Gastroesophageal sphincter (tissue), 4 donors: ENCODE measurements at regions not wholly inside any gene's neighbourhood (a gene's known extent, or its start where the extent isn't known, plus 50 kb on each side); places are given as distances from the start of the nearest gene placed in this dataset.

Experiments used
- ATAC-seq: fragments of 150-250 bp; one replicate; pipeline ENCODE4 v1.9.1; 2016; ENCODE audit warnings: mild to moderate bottlenecking, moderate library complexity
- H3K27ac ChIP-seq, 4 donors: fragments of 200-600 bp; sonication (generic) in 3 of 4; 1 replicate in 3 of 4; 2 replicates in 1 of 4; pipeline ENCODE4 v1.5.1; 2016 to 2019
- H3K27me3 ChIP-seq: fragments of 200-600 bp; sonication (generic); one replicate; pipeline ENCODE4 v1.5.1; 2019
- H3K36me3 ChIP-seq, 2 donors: fragments of 200-600 bp; sonication (generic); one replicate each; pipeline ENCODE4 v1.5.1; 2019; ENCODE audit warnings: control low read depth in 1 of 2
- H3K4me1 ChIP-seq, 3 donors: fragments of 200-600 bp; sonication (generic); 1 replicate in 2 of 3; 2 replicates in 1 of 3; pipeline ENCODE4 v1.5.1; 2016 to 2019; ENCODE audit warnings: control low read depth in 2 of 3
- H3K4me3 ChIP-seq, 2 donors: fragments of 200-600 bp; sonication (generic); one replicate each; pipeline ENCODE4 v1.5.1; 2019; ENCODE audit warnings: mild to moderate bottlenecking in 1 of 2, moderate library complexity in 1 of 2
- H3K9me3 ChIP-seq, 3 donors: fragments of 200-600 bp; sonication (generic); one replicate each; pipeline ENCODE4 v1.5.1; 2017 to 2019; ENCODE audit warnings: control low read depth in 2 of 3
- CTCF ChIP-seq, 4 experiments: fragments of 200-600 bp in 2 of 4; fragments of 450-650 bp in 2 of 4; sonication (generic) in 1 of 4; IDR thresholded peaks; one replicate each; pipeline ENCODE4 v1.5.1; 2017 to 2019; ENCODE audit warnings: antibody characterized with exemption in 4 of 4, mild to moderate bottlenecking in 2 of 4, moderate library complexity in 2 of 4
- EP300 ChIP-seq: sonication (generic); formaldehyde crosslinking; IDR thresholded peaks from one replicate; pipeline ENCODE4 v1.6.1; 2017; ENCODE audit warnings: antibody characterized with exemption, mild to moderate bottlenecking
- POLR2A ChIP-seq, 2 donors: fragments of 450-650 bp; IDR thresholded peaks; one replicate each; pipeline ENCODE4 v1.6.1; 2017; ENCODE audit warnings: antibody characterized with exemption in 2 of 2, mild to moderate bottlenecking in 2 of 2, moderate library complexity in 1 of 2
- POLR2AphosphoS5 ChIP-seq: sonication (generic); formaldehyde crosslinking; IDR thresholded peaks from one replicate; pipeline ENCODE4 v1.6.1; 2017; ENCODE audit warnings: antibody characterized with exemption
- WGBS, 2 donors: methylation state at CpG; one replicate each; pipeline ENCODE4 v1.1.5; 2018; ENCODE audit warnings: low coverage in 1 of 2; 5-methylcytosine and 5-hydroxymethylcytosine counted together

- H3K4me1 ChIP-seq: no peaks in the 10 kb centered on the region
- ATAC-seq: no peak
Measured at GRCh38 chr22:47573141-47573540, 810.7 kb downstream of the TBC1D22A start.

GRCh38 chr22:47572443-47572842 is 810.0 kb downstream of the TBC1D22A start:
- no peaks in the 10 kb centered on the region for H3K36me3 ChIP-seq
- H3K9me3 ChIP-seq: no peaks in the 10 kb centered on the region
- peaks cover 26% of the 10 kb centered on the region for H3K27me3 ChIP-seq
- ATAC-seq: no peak
- no peak overlapping the region for H3K27ac ChIP-seq
- 84 to 88% methylated on average over 7 to 8 of the region's 12 CpGs for WGBS, 2 donors
- no peak overlapping the region for H3K4me3 ChIP-seq
- H3K4me1 ChIP-seq: no peaks in the 10 kb centered on the region
- TF ChIP-seq POLR2A (IDR thresholded peaks at IDR 0.05) (no peak), CTCF (IDR thresholded peaks at IDR 0.05) (no peak), POLR2AphosphoS5 (no peak), EP300 (no peak)

More at GRCh38 chr22:47573141-47573540, 810.7 kb downstream of the TBC1D22A start:
- TF ChIP-seq POLR2A (IDR thresholded peaks at IDR 0.05): no peak
- TF ChIP-seq EP300: no peak
- no peak for TF ChIP-seq CTCF (IDR thresholded peaks at IDR 0.05)
- TF ChIP-seq POLR2AphosphoS5: no peak
- H3K4me3 ChIP-seq: no peak overlapping the region
- no peaks in the 10 kb centered on the region for H3K36me3 ChIP-seq
- H3K9me3 ChIP-seq: no peaks in the 10 kb centered on the region
- H3K27me3 ChIP-seq: peaks cover 32% of the 10 kb centered on the region
- no peak overlapping the region for H3K27ac ChIP-seq
- WGBS, 2 donors: 62 to 72% methylated on average over 3 to 7 of the region's 7 CpGs

GRCh38 chr22:47571616-47572015 is 809.2 kb downstream of the TBC1D22A start:
- Histone ChIP-seq H3K27ac (no peak overlapping the region), H3K36me3 (no peaks in the 10 kb centered on the region), H3K27me3 (peaks cover 26% of the 10 kb centered on the region), H3K4me1 (no peaks in the 10 kb centered on the region), H3K4me3 (no peak overlapping the region), H3K9me3 (no peaks in the 10 kb centered on the region)
- 100% methylated on average over 1 of the region's 5 CpGs; no CpG with 5 or more reads in 1 of the 2 donors for WGBS, 2 donors
- TF ChIP-seq POLR2A (IDR thresholded peaks at IDR 0.05) (no peak), CTCF (IDR thresholded peaks at IDR 0.05) (no peak), EP300 (no peak), POLR2AphosphoS5 (no peak)
- no peak for ATAC-seq

GRCh38 chr22:47570851-47571250 is 808.4 kb downstream of the TBC1D22A start:
- Histone ChIP-seq H3K36me3 (no peaks in the 10 kb centered on the region), H3K4me1 (no peaks in the 10 kb centered on the region), H3K27me3 (peaks cover 29% of the 10 kb centered on the region), H3K9me3 (no peaks in the 10 kb centered on the region), H3K27ac (no peak overlapping the region), H3K4me3 (no peak overlapping the region)
- ATAC-seq: no peak
- 86% methylated on average over 5 of the region's 5 CpGs for WGBS, 2 donors
- TF ChIP-seq POLR2A (IDR thresholded peaks at IDR 0.05): no peak
- TF ChIP-seq CTCF (IDR thresholded peaks at IDR 0.05): no peak
- no peak for TF ChIP-seq EP300
- no peak for TF ChIP-seq POLR2AphosphoS5

- no peak overlapping the region for H3K4me3 ChIP-seq
- H3K27ac ChIP-seq: no peak overlapping the region
- H3K4me1 ChIP-seq: no peaks in the 10 kb centered on the region
- no peak for TF ChIP-seq POLR2A (IDR thresholded peaks at IDR 0.05)
- TF ChIP-seq CTCF (IDR thresholded peaks at IDR 0.05): no peak
- TF ChIP-seq POLR2AphosphoS5: no peak
- TF ChIP-seq EP300: no peak
- H3K27me3 ChIP-seq: peaks cover 31% of the 10 kb centered on the region
- no peak for ATAC-seq
- 76 to 91% methylated on average over 5 to 11 of the region's 14 CpGs for WGBS, 2 donors
- no peaks in the 10 kb centered on the region for H3K9me3 ChIP-seq
- no peaks in the 10 kb centered on the region for H3K36me3 ChIP-seq
Measured at GRCh38 chr22:47570300-47570685, 807.8 kb downstream of the TBC1D22A start.
